Endothelial cell of umbilical vein (primary cell): ENCODE measurements at regions not wholly inside any gene's neighbourhood (a gene's known extent, or its start where the extent isn't known, plus 50 kb on each side); places are given as distances from the start of the nearest gene placed in this dataset.

Experiments used
- BruUV-seq: library from RNA; stranded (reverse); fragments of 400-500 nt; replicated peaks from 2 replicates; lab custom pipeline; 2021; lab: Mats Ljungman, UMichigan
- CTCF ChIA-PET: fragments of 300-600, 350-600 bp; sonication (Branson Sonifier 250); formaldehyde crosslinking; loops from one replicate; lab custom pipeline; 2021; ENCODE audit warnings: antibody characterized with exemption, inconsistent platforms; lab: Charles Lee
- POLR2A ChIA-PET: fragments of 300-600, 350-600 bp; sonication (Branson Sonifier 250); formaldehyde crosslinking; loops from one replicate; lab custom pipeline; 2021; ENCODE audit warnings: antibody characterized with exemption, inconsistent platforms; lab: Charles Lee
- DNase-seq: peaks from one replicate; pipeline ENCODE4 v3.0.0-alpha.2; 2011; ENCODE audit warnings: low read depth, low spot score
- FAIRE-seq: peaks from 2 replicates; lab custom pipeline; 2011; peaks lifted over from hg19 to GRCh38; lab: Jason Lieb, UNC
- H2AFZ ChIP-seq: 2 replicates; pipeline ENCODE4 v1.6.0; 2012; ENCODE audit warnings: low read depth, low read length, control low read depth, inconsistent platforms
- H3K27ac ChIP-seq: 2 replicates; pipeline ENCODE4 v1.5.1; 2011; ENCODE audit warnings: low read depth, mild to moderate bottlenecking, control low read depth, low read length, moderate library complexity; ENCODE audit not compliant: insufficient read depth
- H3K27me3 ChIP-seq, 2 experiments: 2 replicates each; pipeline versions ENCODE4 v1.6.0 to v1.6.1; 2011; ENCODE audit warnings: low read length in 2 of 2, mixed read lengths in 1 of 2; ENCODE audit not compliant: control insufficient read depth in 2 of 2, insufficient read depth in 2 of 2
- H3K36me3 ChIP-seq, 2 experiments: 2 replicates in 1 of 2; 3 replicates in 1 of 2; pipeline ENCODE4 v1.5.1; 2011; ENCODE audit warnings: low read length in 2 of 2, mild to moderate bottlenecking in 1 of 2, moderate library complexity in 1 of 2; ENCODE audit not compliant: control insufficient read depth in 2 of 2, insufficient read depth in 2 of 2; ENCODE audit errors: extremely low read depth in 1 of 2
- H3K4me1 ChIP-seq: 3 replicates; pipeline ENCODE4 v1.5.1; 2011; ENCODE audit warnings: mild to moderate bottlenecking, low read length; ENCODE audit not compliant: control insufficient read depth, insufficient read depth; ENCODE audit errors: extremely low read depth
- H3K4me2 ChIP-seq: 2 replicates; pipeline ENCODE4 v1.6.1; 2011; ENCODE audit warnings: low read length, control low read depth, mixed read lengths; ENCODE audit not compliant: insufficient read depth
- H3K4me3 ChIP-seq, 3 experiments: fragments of 200-600 bp in 1 of 3; sonication (generic), shearing (Covaris generic) in 1 of 3; replicated peaks in 1 of 3; 2 replicates each; pipeline ENCODE4 v1.5.1; 2011 to 2016; ENCODE audit warnings: control low read depth in 3 of 3, low read length in 3 of 3, mild to moderate bottlenecking in 2 of 3, inconsistent platforms in 1 of 3, low read depth in 1 of 3, moderate library complexity in 1 of 3; ENCODE audit not compliant: insufficient read depth in 1 of 3
- H3K79me2 ChIP-seq: 2 replicates; pipeline ENCODE4 v1.6.0; 2012; ENCODE audit warnings: low read length, inconsistent platforms; ENCODE audit not compliant: control insufficient read depth, insufficient read depth
- H3K9ac ChIP-seq: replicated peaks from 2 replicates; pipeline ENCODE3; 2011; ENCODE audit warnings: low read length, control low read depth; ENCODE audit not compliant: insufficient read depth; ENCODE audit errors: extremely low read depth
- H3K9me1 ChIP-seq: replicated peaks from 3 replicates; pipeline ENCODE4 v1.6.0; 2011; ENCODE audit warnings: mild to moderate bottlenecking, low read length; ENCODE audit not compliant: control insufficient read depth, insufficient read depth; ENCODE audit errors: extremely low read depth
- H3K9me3 ChIP-seq: replicated peaks from 2 replicates; pipeline ENCODE4 v1.5.1; 2012; ENCODE audit warnings: low read length, inconsistent platforms; ENCODE audit not compliant: control insufficient read depth, insufficient read depth
- H4K20me1 ChIP-seq: replicated peaks from 2 replicates; pipeline ENCODE3; 2011; ENCODE audit warnings: mild to moderate bottlenecking, low read length; ENCODE audit not compliant: control insufficient read depth, insufficient read depth; ENCODE audit errors: extremely low read depth
- CTCF ChIP-seq, 2 donors: IDR thresholded peaks; 1 replicate in 1 of 2; 2 replicates in 1 of 2; pipeline ENCODE4 v1.5.1; 2011; ENCODE audit warnings: low read length in 2 of 2, mild to moderate bottlenecking in 2 of 2, moderate library complexity in 2 of 2, control low read depth in 1 of 2, inconsistent platforms in 1 of 2, low read depth in 1 of 2; ENCODE audit not compliant: insufficient read depth in 1 of 2; ENCODE audit errors: extremely low read depth in 1 of 2
- EZH2 ChIP-seq: IDR thresholded peaks from 2 replicates; pipeline ENCODE4 v1.6.1; 2012; ENCODE audit warnings: borderline replicate concordance, low read depth, mild to moderate bottlenecking, moderate library complexity, low read length, inconsistent platforms; ENCODE audit not compliant: severe bottlenecking
- FOS ChIP-seq: IDR thresholded peaks from 2 replicates; pipeline ENCODE4 v1.6.1; 2011; ENCODE audit warnings: mild to moderate bottlenecking, low read length, moderate library complexity, borderline replicate concordance; ENCODE audit not compliant: insufficient read depth
- GATA2 ChIP-seq: IDR thresholded peaks from 2 replicates; pipeline ENCODE4 v1.7.0; 2011; ENCODE audit warnings: low read depth, mild to moderate bottlenecking, moderate library complexity, mixed read lengths, low read length; ENCODE audit not compliant: insufficient read length, insufficient read depth
- JUN ChIP-seq: IDR thresholded peaks from 2 replicates; pipeline ENCODE4 v1.6.1; 2011; ENCODE audit warnings: borderline replicate concordance, low read depth; ENCODE audit not compliant: insufficient read length, insufficient read depth
- MAX ChIP-seq: IDR thresholded peaks from 2 replicates; pipeline ENCODE4 v1.6.1; 2011; ENCODE audit not compliant: insufficient read depth, insufficient read length
- MYC ChIP-seq: IDR thresholded peaks from one replicate; pipeline ENCODE4 v1.6.1; 2011; ENCODE audit warnings: mild to moderate bottlenecking, low read depth, low read length
- POLR2A ChIP-seq: IDR thresholded peaks from 2 replicates; pipeline ENCODE4 v1.6.1; 2012; ENCODE audit warnings: low read depth, mild to moderate bottlenecking, control low read depth, low read length
- POLR2AphosphoS5 ChIP-seq: IDR thresholded peaks from 2 replicates; pipeline ENCODE4 v1.6.1; 2012; ENCODE audit warnings: low read depth, mild to moderate bottlenecking, control low read depth, low read length, moderate library complexity; ENCODE audit not compliant: insufficient read depth
- dilution Hi-C: fragments of 300-500 bp; cut with MboI; formaldehyde crosslinking; loops from one replicate; pipeline ENCODE4 v1.15.0; 2019; ENCODE audit warnings: low sequenced_read_pairs; ENCODE audit not compliant: extremely low pct_ligation_motif_present
- intact Hi-C: fragments of 100-400 bp; cut with micrococcal nuclease; formaldehyde crosslinking; loops from one replicate; pipeline ENCODE4 v1.10.0; 2022

- ChIA-PET POLR2A (no interaction called here), CTCF (no interaction called here)
- H3K4me3 ChIP-seq: no peak overlapping the region
- H3K79me2 ChIP-seq: no peaks in the 10 kb centered on the region
- intact Hi-C loops: no loop called here
- no peak overlapping the region for H3K9ac ChIP-seq
- no peak for FAIRE-seq
- no peak for DNase-seq
- no peaks in the 10 kb centered on the region for H3K9me3 ChIP-seq
- H3K4me1 ChIP-seq: no peaks in the 10 kb centered on the region
- H4K20me1 ChIP-seq: no peaks in the 10 kb centered on the region
- no peaks in the 10 kb centered on the region for H3K9me1 ChIP-seq
- BruUV-seq: no TSS peak
- H3K36me3 ChIP-seq: no peaks in the 10 kb centered on the region
- no peak overlapping the region for H3K4me2 ChIP-seq
- no peak overlapping the region for H2AFZ ChIP-seq
- no peaks in the 10 kb centered on the region for H3K27me3 ChIP-seq
- no peak for TF ChIP-seq MAX
- TF ChIP-seq GATA2: no peak
- TF ChIP-seq EZH2: no peak
- TF ChIP-seq FOS: no peak
- no peak for TF ChIP-seq JUN
- TF ChIP-seq MYC: no peak
- TF ChIP-seq CTCF (IDR thresholded peaks at IDR 0.05; ENCODE audit: extremely low read depth in 1 of 2, insufficient read depth in 1 of 2, low read depth in 1 of 2, low read length in 2 of 2): no peak
- no peak for TF ChIP-seq POLR2A
- no peak for TF ChIP-seq POLR2AphosphoS5
- no peak overlapping the region for H3K27ac ChIP-seq
- dilution Hi-C loops: no loop called here
Measured at GRCh38 chr6:50270415-50270814, 220.7 kb upstream of the DEFB112 start.
